PC-9 (cell line): ENCODE measurements at regions not wholly inside any gene's neighbourhood (a gene's known extent, or its start where the extent isn't known, plus 50 kb on each side); places are given as distances from the start of the nearest gene placed in this dataset.

Experiments used
- BruUV-seq: library from RNA; stranded (reverse); fragments of 400-500 nt; replicated peaks from 2 replicates; lab custom pipeline; 2021; lab: Mats Ljungman, UMichigan
- CTCF ChIA-PET: fragments of 300-600 bp; sonication (Branson Sonifier 250); formaldehyde crosslinking; loops from one replicate; lab custom pipeline; 2022; ENCODE audit warnings: antibody characterized with exemption; lab: Charles Lee
- POLR2A ChIA-PET: fragments of 300-600 bp; sonication (Branson Sonifier 250); formaldehyde crosslinking; loops from one replicate; lab custom pipeline; 2022; ENCODE audit warnings: antibody characterized with exemption; ENCODE audit not compliant: unreplicated experiment; lab: Charles Lee
- DNase-seq, 2 experiments: peaks; one replicate each; pipeline versions ENCODE4 v3.0.0 to v3.0.0-alpha.2; 2015 to 2022; ENCODE audit warnings: mixed read lengths in 1 of 2
- H2AFZ ChIP-seq: fragments of 200-600 bp; sonication (generic); 2 replicates; pipeline ENCODE4 v1.8.1; 2017; ENCODE audit warnings: antibody characterized with exemption
- H3F3A ChIP-seq: fragments of 200-600 bp; sonication (generic); 2 replicates; pipeline ENCODE4 v1.8.1; 2017; ENCODE audit warnings: antibody characterized with exemption, mild to moderate bottlenecking, low read depth; ENCODE audit not compliant: insufficient read depth
- H3K27ac ChIP-seq: fragments of 200-600 bp; sonication (generic); 2 replicates; pipeline ENCODE4 v1.6.1; 2016; ENCODE audit warnings: mixed run types
- H3K27me3 ChIP-seq: fragments of 200-600 bp; sonication (generic); 2 replicates; pipeline ENCODE4 v1.6.1; 2016; ENCODE audit warnings: low read depth, mixed run types; ENCODE audit not compliant: insufficient read depth
- H3K36me3 ChIP-seq: fragments of 200-600 bp; sonication (generic); 2 replicates; pipeline ENCODE4 v1.6.1; 2016; ENCODE audit warnings: low read depth, mixed run types
- H3K4me1 ChIP-seq: fragments of 200-600 bp; sonication (generic); replicated peaks from 2 replicates; pipeline ENCODE4 v1.6.1; 2016; ENCODE audit warnings: mixed run types; ENCODE audit not compliant: insufficient read depth
- H3K4me2 ChIP-seq: fragments of 200-600 bp; sonication (generic); 2 replicates; pipeline ENCODE4 v1.6.1; 2017; ENCODE audit warnings: mixed run types
- H3K4me3 ChIP-seq: fragments of 200-600 bp; sonication (generic); 2 replicates; pipeline ENCODE4 v1.6.1; 2016; ENCODE audit warnings: mixed run types
- H3K79me2 ChIP-seq: fragments of 200-600 bp; sonication (generic); 2 replicates; pipeline ENCODE4 v1.6.1; 2017; ENCODE audit warnings: low read depth, mixed run types
- H3K9me2 ChIP-seq: fragments of 200-600 bp; sonication (generic); 2 replicates; pipeline ENCODE4 v1.8.1; 2017; ENCODE audit warnings: mild to moderate bottlenecking; ENCODE audit not compliant: insufficient read depth
- H3K9me3 ChIP-seq: fragments of 200-600 bp; sonication (generic); 2 replicates; pipeline ENCODE4 v1.8.1; 2016; ENCODE audit warnings: low read depth; ENCODE audit not compliant: insufficient read depth
- H4K20me1 ChIP-seq: fragments of 200-600 bp; sonication (generic); 2 replicates; pipeline ENCODE4 v1.8.1; 2017; ENCODE audit not compliant: insufficient read depth
- EZH2 ChIP-seq: fragments of 200-600 bp; sonication (generic); IDR thresholded peaks from 2 replicates; pipeline ENCODE4 v1.8.0; 2017; ENCODE audit warnings: antibody characterized with exemption, low read depth
- intact Hi-C: fragments of 100-400 bp; cut with micrococcal nuclease; formaldehyde crosslinking; loops from one replicate; pipeline ENCODE4 v1.10.0; 2022; ENCODE audit not compliant: unreplicated experiment
- TF ChIP-seq, protein P1 (sequence below): fragments of 200-600 bp; sonication (generic); conservative IDR thresholded peaks from 2 replicates; pipeline ENCODE4 v1.6.1; 2017; ENCODE audit warnings: mixed run types, antibody characterized with exemption, mild to moderate bottlenecking, moderate library complexity

DNA sequence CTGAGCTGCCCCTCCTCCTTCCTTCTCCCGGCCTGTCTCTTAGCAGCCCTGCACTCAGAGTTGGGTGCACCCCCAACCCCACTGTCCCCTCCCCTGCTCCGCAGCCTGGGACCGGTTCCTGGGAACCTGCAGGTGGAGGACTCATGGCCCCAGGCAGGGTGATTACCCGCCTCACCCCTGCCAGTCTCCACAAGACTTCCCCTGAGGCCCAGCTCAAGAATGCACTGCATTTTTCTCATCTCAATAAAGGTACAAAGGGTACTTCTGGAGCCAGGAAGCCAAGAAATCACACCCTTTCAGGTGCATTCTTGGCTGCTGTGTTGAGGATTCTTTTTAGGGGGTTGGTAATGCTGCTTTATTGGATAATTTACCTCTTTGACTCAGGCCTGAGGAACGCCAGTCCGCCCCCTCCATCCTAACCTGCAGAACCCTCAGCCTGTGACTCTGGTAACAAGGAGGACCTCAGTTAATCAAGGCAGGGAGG is 126.3 kb upstream of the TMPRSS2 start:
- peak overlapping the region; percentile 27; the same call in 1 of the 2 replicates for H3K4me3 ChIP-seq
- H3K27me3 ChIP-seq: no peaks in the 10 kb centered on the region
- intact Hi-C loops: loop anchor here (1.0 to 2.0 kb wide), 10 partner anchors 8 to 322 kb away; no protein-coding TSS in a partner anchor
- peak overlapping the region; percentile 98 for H3K27ac ChIP-seq
- TF ChIP-seq, protein P1, sequence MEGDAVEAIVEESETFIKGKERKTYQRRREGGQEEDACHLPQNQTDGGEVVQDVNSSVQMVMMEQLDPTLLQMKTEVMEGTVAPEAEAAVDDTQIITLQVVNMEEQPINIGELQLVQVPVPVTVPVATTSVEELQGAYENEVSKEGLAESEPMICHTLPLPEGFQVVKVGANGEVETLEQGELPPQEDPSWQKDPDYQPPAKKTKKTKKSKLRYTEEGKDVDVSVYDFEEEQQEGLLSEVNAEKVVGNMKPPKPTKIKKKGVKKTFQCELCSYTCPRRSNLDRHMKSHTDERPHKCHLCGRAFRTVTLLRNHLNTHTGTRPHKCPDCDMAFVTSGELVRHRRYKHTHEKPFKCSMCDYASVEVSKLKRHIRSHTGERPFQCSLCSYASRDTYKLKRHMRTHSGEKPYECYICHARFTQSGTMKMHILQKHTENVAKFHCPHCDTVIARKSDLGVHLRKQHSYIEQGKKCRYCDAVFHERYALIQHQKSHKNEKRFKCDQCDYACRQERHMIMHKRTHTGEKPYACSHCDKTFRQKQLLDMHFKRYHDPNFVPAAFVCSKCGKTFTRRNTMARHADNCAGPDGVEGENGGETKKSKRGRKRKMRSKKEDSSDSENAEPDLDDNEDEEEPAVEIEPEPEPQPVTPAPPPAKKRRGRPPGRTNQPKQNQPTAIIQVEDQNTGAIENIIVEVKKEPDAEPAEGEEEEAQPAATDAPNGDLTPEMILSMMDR: no peak
- no peak for TF ChIP-seq EZH2
- no peaks in the 10 kb centered on the region for H3K36me3 ChIP-seq
- peaks cover 11% of the 10 kb centered on the region; the same call in 1 of the 2 replicates for H3K79me2 ChIP-seq
- ChIA-PET POLR2A (interaction anchor here (0.5 to 1.4 kb wide), 9 partner anchors 18 to 376 kb away, joined by 3 to 11 read pairs (median 4); partner anchors contain the start of gene ZBTB21), CTCF (interaction anchor here (1.3 kb wide), 1 partner anchor 44 kb away, joined by 6 read pairs; no protein-coding TSS in a partner anchor)
- peak overlapping the region; percentile 73 for H3K4me2 ChIP-seq
- no peaks in the 10 kb centered on the region for H3K9me2 ChIP-seq
- H4K20me1 ChIP-seq: no peaks in the 10 kb centered on the region
- peaks cover 88% of the 10 kb centered on the region for H3K4me1 ChIP-seq
- DNase-seq: peak; percentile 94 to 99
- no peak overlapping the region for H2AFZ ChIP-seq
- BruUV-seq: no TSS peak
- peaks cover 4% of the 10 kb centered on the region; the same call in 1 of the 2 replicates for H3K9me3 ChIP-seq
- H3F3A ChIP-seq: peaks cover 54% of the 10 kb centered on the region

DNA sequence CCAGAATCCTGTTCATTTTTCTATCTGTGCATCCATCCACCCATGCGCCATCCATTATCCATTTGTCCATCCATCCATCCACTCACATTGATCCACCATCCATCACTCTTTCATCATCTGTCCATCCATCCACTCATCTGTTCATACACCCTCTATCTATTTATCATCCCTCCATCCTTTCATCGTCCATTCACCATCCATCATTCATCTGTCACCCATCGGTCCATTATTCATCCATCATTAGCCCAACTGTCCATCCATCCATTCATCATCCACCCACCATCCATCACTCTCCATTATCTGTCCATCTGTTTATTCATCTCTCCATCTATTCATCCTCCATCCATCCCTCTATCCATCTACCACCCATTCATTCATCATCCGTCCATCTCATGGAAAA is 125.7 kb upstream of the TMPRSS2 start:
- no peaks in the 10 kb centered on the region for H3K9me2 ChIP-seq
- peaks cover 81% of the 10 kb centered on the region for H3K4me1 ChIP-seq
- peaks cover 11% of the 10 kb centered on the region; the same call in 1 of the 2 replicates for H3K79me2 ChIP-seq
- H3K27me3 ChIP-seq: no peaks in the 10 kb centered on the region
- H3K4me3 ChIP-seq: no peak overlapping the region
- ChIA-PET POLR2A (interaction anchor here (0.6 to 1.4 kb wide), 7 partner anchors 18 to 261 kb away, joined by 3 to 11 read pairs (median 3); no protein-coding TSS in a partner anchor), CTCF (no interaction called here)
- no peak overlapping the region for H2AFZ ChIP-seq
- H3K9me3 ChIP-seq: peaks cover 6% of the 10 kb centered on the region; the same call in 1 of the 2 replicates
- TF ChIP-seq, protein P1: no peak
- no peak for TF ChIP-seq EZH2
- H3K27ac ChIP-seq: peak overlapping the region; percentile 94
- no peaks in the 10 kb centered on the region for H4K20me1 ChIP-seq
- peak overlapping the region; percentile 73 for H3K4me2 ChIP-seq
- DNase-seq: no peak
- BruUV-seq: no TSS peak
- intact Hi-C loops: loop anchor here (1.0 to 2.0 kb wide), 10 partner anchors 9 to 323 kb away; no protein-coding TSS in a partner anchor
- no peaks in the 10 kb centered on the region for H3K36me3 ChIP-seq
- peaks cover 56% of the 10 kb centered on the region for H3F3A ChIP-seq

DNA sequence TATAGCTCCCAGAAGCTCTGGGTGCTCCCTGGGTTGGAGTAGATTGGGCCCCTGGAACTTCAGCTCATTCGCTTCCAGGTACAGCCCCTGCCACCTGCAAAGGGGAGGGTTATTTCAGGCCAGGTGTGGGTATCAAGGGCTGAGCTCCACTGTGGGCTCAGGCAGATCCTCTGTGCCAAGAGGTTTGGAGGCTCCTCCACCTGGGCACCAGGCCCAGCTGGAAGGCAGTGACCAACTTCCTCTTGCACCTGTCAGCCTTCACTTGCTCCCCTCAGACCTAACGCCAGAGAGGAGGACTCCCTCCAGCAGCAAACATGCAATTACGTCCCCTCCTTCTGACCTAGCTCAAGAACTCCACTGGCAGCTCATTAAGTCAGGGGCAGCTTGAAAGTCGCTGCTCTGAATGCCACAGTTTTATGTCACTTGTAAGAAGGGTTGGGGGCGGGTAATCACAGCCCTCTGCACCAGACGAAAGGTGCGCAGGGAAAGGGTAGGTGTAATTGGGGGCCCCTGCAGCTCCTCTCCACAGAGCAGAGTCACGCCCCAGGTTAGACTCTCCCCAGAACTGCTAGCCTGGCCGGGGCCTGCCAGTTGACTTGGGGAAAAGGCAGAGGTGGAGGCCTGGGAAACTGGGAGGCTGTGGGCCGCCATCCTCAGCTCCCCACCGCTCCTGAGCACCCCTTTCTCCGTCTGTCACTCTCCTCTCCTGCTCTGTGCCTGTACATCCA is 125.0 kb upstream of the TMPRSS2 start:
- H3F3A ChIP-seq: peaks cover 56% of the 10 kb centered on the region
- CTCF ChIA-PET: interaction anchor here (1.5 kb wide), 1 partner anchor 20 kb away, joined by 22 read pairs; no protein-coding TSS in a partner anchor
- H3K9me3 ChIP-seq: peaks cover 6% of the 10 kb centered on the region; the same call in 1 of the 2 replicates
- no peaks in the 10 kb centered on the region for H3K27me3 ChIP-seq
- TF ChIP-seq, protein P1: no peak
- intact Hi-C loops: no loop called here
- peak overlapping the region; percentile 73 for H3K4me2 ChIP-seq
- H3K4me1 ChIP-seq: peaks cover 74% of the 10 kb centered on the region
- no peaks in the 10 kb centered on the region for H4K20me1 ChIP-seq
- no TSS peak for BruUV-seq
- H3K79me2 ChIP-seq: peaks cover 11% of the 10 kb centered on the region; the same call in 1 of the 2 replicates
- H3K36me3 ChIP-seq: no peaks in the 10 kb centered on the region
- H2AFZ ChIP-seq: no peak overlapping the region
- H3K27ac ChIP-seq: peak overlapping the region; percentile 94
- H3K4me3 ChIP-seq: no peak overlapping the region
- no peaks in the 10 kb centered on the region for H3K9me2 ChIP-seq
- POLR2A ChIA-PET: interaction anchor here (1.4 kb wide), 1 partner anchor 45 kb away, joined by 17 read pairs; no protein-coding TSS in a partner anchor
- DNase-seq: peak in 1 of 2 experiments; percentile 41
